GM23338 (cell line): ENCODE measurements at regions not wholly inside any gene's neighbourhood (a gene's known extent, or its start where the extent isn't known, plus 50 kb on each side); places are given as distances from the start of the nearest gene placed in this dataset.

ENCODE experiments used
- ATAC-seq: fragments of 200-7000 bp; cut with Tn5 transposase; 3 replicates; pipeline ENCODE4 v1.9.1; 2020
- DNase-seq: peaks from one replicate; pipeline ENCODE4 v3.0.0-alpha.2; 2015; ENCODE audit warnings: low spot score
- H2AFZ ChIP-seq: fragments of 200-600 bp; sonication (generic); 2 replicates; pipeline ENCODE4 v1.8.0; 2016; ENCODE audit warnings: antibody characterized with exemption, mild to moderate bottlenecking, moderate library complexity
- H3F3A ChIP-seq: fragments of 200-600 bp; sonication (generic); replicated peaks from 2 replicates; pipeline ENCODE4 v1.8.0; 2017; ENCODE audit warnings: antibody characterized with exemption, mixed run types, low read depth
- H3K27ac ChIP-seq: fragments of 200-600 bp; sonication (generic); 2 replicates; pipeline ENCODE4 v1.6.1; 2016; ENCODE audit warnings: low read depth
- H3K27me3 ChIP-seq: fragments of 200-600 bp; sonication (generic); 2 replicates; pipeline ENCODE4 v1.8.0; 2016; ENCODE audit warnings: mild to moderate bottlenecking, mixed run types, moderate library complexity; ENCODE audit not compliant: insufficient read depth
- H3K36me3 ChIP-seq: fragments of 200-600 bp; sonication (generic); 2 replicates; pipeline ENCODE4 v1.8.0; 2016; ENCODE audit warnings: mild to moderate bottlenecking; ENCODE audit not compliant: insufficient read depth
- H3K4me1 ChIP-seq: fragments of 200-600 bp; sonication (generic); 2 replicates; pipeline ENCODE4 v1.8.0; 2016; ENCODE audit warnings: mild to moderate bottlenecking, moderate library complexity; ENCODE audit not compliant: insufficient read depth
- H3K4me2 ChIP-seq: fragments of 200-600 bp; sonication (generic); 2 replicates; pipeline ENCODE4 v1.7.1; 2017; ENCODE audit warnings: mixed run types
- H3K4me3 ChIP-seq: fragments of 200-600 bp; sonication (generic); 2 replicates; pipeline ENCODE4 v1.6.1; 2016; ENCODE audit warnings: mixed run types
- H3K79me2 ChIP-seq: fragments of 200-600 bp; sonication (generic); replicated peaks from 2 replicates; pipeline ENCODE4 v1.8.0; 2017; ENCODE audit warnings: mild to moderate bottlenecking; ENCODE audit not compliant: insufficient read depth
- H3K9me2 ChIP-seq: fragments of 200-600 bp; sonication (generic); 2 replicates; pipeline ENCODE4 v1.8.0; 2017; ENCODE audit not compliant: insufficient read depth
- H4K20me1 ChIP-seq: fragments of 200-600 bp; sonication (generic); replicated peaks from 2 replicates; pipeline ENCODE4 v1.8.0; 2017; ENCODE audit warnings: mild to moderate bottlenecking; ENCODE audit not compliant: insufficient read depth
- H3K27ac Mint-ChIP-seq: 2 replicates; pipeline ENCODE4 v1.8.0; 2020; ENCODE audit warnings: inconsistent platforms, mild to moderate bottlenecking, moderate library complexity, mixed read lengths
- H3K27me3 Mint-ChIP-seq: 3 replicates; pipeline ENCODE4 v1.8.0; 2022; ENCODE audit warnings: low read depth, mild to moderate bottlenecking, moderate library complexity, mixed read lengths, inconsistent platforms; ENCODE audit not compliant: insufficient read depth, poor library complexity
- H3K36me3 Mint-ChIP-seq: 3 replicates; pipeline ENCODE4 v1.8.0; 2021; ENCODE audit warnings: low read depth, mild to moderate bottlenecking, inconsistent platforms, moderate library complexity, mixed read lengths
- H3K4me1 Mint-ChIP-seq: 3 replicates; pipeline ENCODE4 v1.8.0; 2020; ENCODE audit warnings: mild to moderate bottlenecking, inconsistent platforms, mixed read lengths
- H3K4me3 Mint-ChIP-seq: 3 replicates; pipeline ENCODE4 v1.8.0; 2021; ENCODE audit warnings: moderate library complexity, mild to moderate bottlenecking, inconsistent platforms, mixed read lengths
- H3K9me3 Mint-ChIP-seq: 3 replicates; pipeline ENCODE4 v1.8.0; 2020; ENCODE audit warnings: moderate library complexity, mild to moderate bottlenecking, inconsistent platforms, mixed read lengths
- CREB1 ChIP-seq: fragments of 250-450 bp; sonication (Bioruptor Pico); IDR thresholded peaks from 2 replicates; pipeline ENCODE4 v1.5.0; 2020; ENCODE audit warnings: low read depth, mild to moderate bottlenecking, moderate library complexity
- CTCF ChIP-seq, 2 experiments: fragments of 200-600 bp in 1 of 2; sonication (generic) in 1 of 2; conservative IDR thresholded peaks; 2 replicates each; pipeline versions ENCODE4 v1.5.1 to v1.6.1; 2016 to 2017; ENCODE audit warnings: antibody characterized with exemption in 2 of 2, low read depth in 2 of 2, mild to moderate bottlenecking in 2 of 2, moderate library complexity in 1 of 2
- EZH2 ChIP-seq: fragments of 200-600 bp; sonication (generic); IDR thresholded peaks from one replicate; pipeline ENCODE4 v1.8.0; 2017; ENCODE audit warnings: antibody characterized with exemption, mild to moderate bottlenecking, low read depth; ENCODE audit not compliant: unreplicated experiment
- EZH2phosphoT487 ChIP-seq: fragments of 200-600 bp; sonication (generic); IDR thresholded peaks from one replicate; pipeline ENCODE4 v1.8.1; 2018; ENCODE audit warnings: antibody characterized with exemption; ENCODE audit not compliant: unreplicated experiment
- JUNB ChIP-seq: IDR thresholded peaks from one replicate; pipeline ENCODE4 v1.6.1; 2016; ENCODE audit warnings: antibody characterized with exemption; ENCODE audit not compliant: unreplicated experiment
- NANOG ChIP-seq: IDR thresholded peaks from 2 replicates; pipeline ENCODE4 v1.6.1; 2016; ENCODE audit warnings: antibody characterized with exemption, borderline replicate concordance
- REST ChIP-seq: IDR thresholded peaks from one replicate; pipeline ENCODE4 v1.6.1; 2018; ENCODE audit warnings: antibody characterized with exemption; ENCODE audit not compliant: unreplicated experiment
- STAT1 ChIP-seq: IDR thresholded peaks from one replicate; pipeline ENCODE4 v1.6.1; 2016; ENCODE audit warnings: antibody characterized with exemption; ENCODE audit not compliant: unreplicated experiment
- ZNF114 ChIP-seq: fragments of 250-450 bp; sonication (Bioruptor Pico); IDR thresholded peaks from 2 replicates; pipeline ENCODE4 v1.5.0; 2020; ENCODE audit warnings: mild to moderate bottlenecking, moderate library complexity
- ZNF331 ChIP-seq: fragments of 250-450 bp; sonication (Bioruptor Pico); IDR thresholded peaks from 2 replicates; pipeline ENCODE4 v1.5.0; 2020; ENCODE audit warnings: low read depth, mild to moderate bottlenecking, moderate library complexity
- ZNF462 ChIP-seq: fragments of 250-450 bp; sonication (Bioruptor Pico); IDR thresholded peaks from 2 replicates; pipeline ENCODE4 v1.5.0; 2020; ENCODE audit warnings: mild to moderate bottlenecking, moderate library complexity

- TF ChIP-seq ZNF462 (no peak), CTCF (conservative IDR thresholded peaks at IDR 0.05; ENCODE audit: low read depth in 2 of 2) (no peak), STAT1 (no peak)
Observed at GRCh38 chr10:125316436-125316835, 156.1 kb upstream of the CTBP2 start (continued).

- H3K9me3 Mint-ChIP-seq = no peaks in the 10 kb centered on the region
- H3K27me3 Mint-ChIP-seq = peaks cover 3% of the 10 kb centered on the region
- no peak overlapping the region for H3K4me2 ChIP-seq
- no peaks in the 10 kb centered on the region for H3K9me2 ChIP-seq
- no peaks in the 10 kb centered on the region for H3K27me3 ChIP-seq
- no peaks in the 10 kb centered on the region for H3F3A ChIP-seq
- H3K4me1 ChIP-seq = no peaks in the 10 kb centered on the region; the same call in 1 of the 2 replicates
- no peak overlapping the region for H2AFZ ChIP-seq
- no peaks in the 10 kb centered on the region for H3K36me3 Mint-ChIP-seq
- H3K27ac Mint-ChIP-seq = no peak overlapping the region
- no peak overlapping the region for H3K27ac ChIP-seq
- H3K4me3 ChIP-seq = no peak overlapping the region
- no peaks in the 10 kb centered on the region for H3K4me1 Mint-ChIP-seq
- DNase-seq (no peak), ATAC-seq (no peak)
- no peaks in the 10 kb centered on the region for H3K36me3 ChIP-seq
- no peak overlapping the region for H3K4me3 Mint-ChIP-seq
- H3K79me2 ChIP-seq = no peaks in the 10 kb centered on the region
- H4K20me1 ChIP-seq = no peaks in the 10 kb centered on the region
- TF ChIP-seq CREB1 (CRISPR knock-in tag) (no peak), ZNF331 (CRISPR knock-in tag) (no peak), EZH2 (no peak), JUNB (no peak), ZNF114 (CRISPR knock-in tag) (no peak), STAT1 (no peak), REST (no peak), EZH2phosphoT487 (no peak), NANOG (no peak), CTCF (conservative IDR thresholded peaks at IDR 0.05; ENCODE audit: low read depth in 2 of 2) (no peak)
Observed at GRCh38 chr10:125300937-125301336, 140.6 kb upstream of the CTBP2 start.
